Activated CD4-positive, alpha-beta T cell treated with anti-CD3 and anti-CD28 coated beads for 48 hours (primary cell): ENCODE measurements at regions not wholly inside any gene's neighbourhood (a gene's known extent, or its start where the extent isn't known, plus 50 kb on each side); places are given as distances from the start of the nearest gene placed in this dataset.
"Not testable (repeated sequence)": the region's sequence is repeated elsewhere in the genome, so short reads cannot be mapped to it uniquely, and the experiment has no call there.

Source experiments
- DNase-seq: peaks from one replicate; pipeline ENCODE4 v3.0.0-alpha.2; 2020

- no peak for DNase-seq
Observed at GRCh38 chr17:22266231-22266630, 573.9 kb downstream of the KCNJ18 start.

DNA sequence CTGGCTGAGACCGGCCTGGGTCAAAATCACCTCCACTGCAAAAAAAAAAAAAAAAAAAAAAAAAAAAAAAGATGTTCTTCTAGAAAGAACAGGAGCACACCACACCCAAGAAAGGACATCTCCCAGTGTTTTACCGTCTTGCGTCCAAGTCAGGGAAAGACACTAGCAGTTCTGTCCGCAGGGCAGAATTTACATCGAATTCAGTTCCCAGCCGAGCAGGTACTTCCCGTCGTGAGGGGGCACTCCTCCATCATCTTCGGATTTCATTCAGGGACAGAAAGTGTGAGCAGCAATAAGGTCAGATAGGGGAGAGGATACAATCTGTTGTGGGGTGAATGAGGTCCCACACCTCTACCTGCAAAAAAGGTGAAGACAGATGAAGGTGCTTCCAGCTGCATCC is 574.7 kb downstream of the KCNJ18 start:
- DNase-seq = no peak

DNA sequence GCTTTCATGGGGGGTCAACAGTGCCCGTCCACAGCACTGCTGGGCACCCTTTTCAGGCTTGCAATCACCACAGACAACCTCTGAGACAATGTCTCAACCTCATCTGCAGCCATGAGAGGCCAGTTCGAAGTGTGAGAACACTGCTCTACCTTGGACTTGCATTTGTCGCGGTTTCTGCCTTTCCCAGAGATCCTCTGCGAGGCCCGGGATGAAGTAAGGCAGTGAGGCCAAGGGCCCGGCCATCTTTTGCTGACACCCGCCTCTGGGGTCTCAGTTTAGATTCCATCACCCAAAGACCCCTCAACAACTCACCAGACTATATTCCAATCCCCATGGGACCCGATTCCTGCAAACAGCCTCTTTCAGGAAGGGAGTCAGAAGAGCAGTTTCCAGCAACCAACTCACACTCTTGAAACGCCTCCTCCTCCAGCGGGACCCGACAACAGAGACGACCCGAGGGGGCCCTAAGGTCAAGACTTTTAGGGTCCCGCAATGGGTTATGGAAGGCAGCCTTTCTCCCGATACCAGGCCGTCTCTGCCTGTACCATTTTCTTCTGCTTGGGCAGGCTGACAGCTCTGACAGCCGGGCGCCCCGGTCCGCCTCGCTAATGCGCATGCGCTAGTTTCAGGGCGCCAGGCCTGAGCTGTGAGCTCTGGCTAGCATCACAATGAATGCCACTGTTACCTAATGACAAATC is 576.0 kb downstream of the KCNJ18 start:
- DNase-seq = no peak

GRCh38 chr17:22268912-22269220 is 576.5 kb downstream of the KCNJ18 start:
- no peak for DNase-seq

- no peak for DNase-seq
Observed at GRCh38 chr17:22270381-22270780, 578.1 kb downstream of the KCNJ18 start.

DNA sequence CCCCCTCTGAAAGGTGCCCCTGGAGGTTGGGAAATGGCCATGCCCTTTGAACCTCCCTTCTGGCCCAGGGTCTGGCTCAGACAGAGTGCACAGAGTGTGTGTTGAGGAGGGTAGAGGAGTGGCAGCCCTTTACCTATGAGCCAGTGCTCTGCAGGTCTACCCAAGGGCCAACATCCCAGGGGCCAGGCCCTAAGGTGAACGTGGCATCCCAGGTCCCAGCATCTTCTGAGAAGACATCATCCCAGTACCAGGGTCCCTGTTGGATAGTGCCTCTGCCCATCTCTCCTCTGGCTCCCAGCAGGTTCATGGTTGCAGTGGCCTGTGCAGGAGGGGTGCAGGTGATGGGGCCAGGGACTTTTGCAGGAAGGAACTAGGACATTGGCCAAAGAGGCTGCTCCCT is 578.5 kb downstream of the KCNJ18 start:
- DNase-seq = not testable (repeated sequence)

GRCh38 chr17:22272363-22273146 is 580.2 kb downstream of the KCNJ18 start:
- no peak for DNase-seq

DNA sequence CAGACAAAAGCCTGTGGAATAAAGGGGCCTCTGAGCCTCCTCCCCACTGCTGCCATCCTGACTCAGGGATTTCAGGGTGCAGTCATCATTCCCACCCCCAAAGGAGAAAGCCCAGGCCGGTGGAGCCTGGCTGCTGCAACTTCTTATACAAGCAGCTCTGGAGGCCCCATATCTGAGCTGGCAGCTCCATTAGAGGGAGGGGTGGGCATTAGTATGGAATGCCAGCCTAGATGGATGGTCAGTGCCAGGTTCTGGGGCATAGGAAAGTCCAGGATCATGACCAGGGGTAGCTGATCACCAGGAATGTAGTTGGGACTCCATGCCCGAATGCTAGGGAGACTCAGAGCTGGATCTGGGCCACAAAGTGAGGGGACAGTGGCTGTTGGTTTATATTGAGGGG is 581.0 kb downstream of the KCNJ18 start:
- no peak for DNase-seq

DNA sequence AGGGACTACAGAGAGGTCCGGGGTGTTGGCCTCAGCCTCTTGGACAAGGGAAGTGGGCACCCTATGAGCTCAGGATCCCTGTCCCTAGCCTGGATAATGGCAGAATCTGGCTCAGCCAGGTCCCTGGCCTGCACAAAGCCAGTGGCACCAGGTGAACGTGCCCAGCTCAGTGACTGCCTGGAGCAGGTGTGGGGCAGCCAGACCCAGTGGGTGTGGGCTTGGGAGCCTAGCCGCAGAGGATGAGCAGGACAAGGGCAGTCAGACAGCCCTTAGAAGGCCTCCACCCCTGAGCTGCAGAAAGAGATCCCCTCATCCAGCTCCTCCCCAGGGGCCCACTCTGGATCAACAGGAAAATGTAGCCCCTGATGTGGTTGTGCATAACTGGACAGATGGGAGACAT is 585.3 kb downstream of the KCNJ18 start:
- DNase-seq = no peak

GRCh38 chr17:22278302-22279275 is 586.3 kb downstream of the KCNJ18 start:
- DNase-seq = no peak

DNA sequence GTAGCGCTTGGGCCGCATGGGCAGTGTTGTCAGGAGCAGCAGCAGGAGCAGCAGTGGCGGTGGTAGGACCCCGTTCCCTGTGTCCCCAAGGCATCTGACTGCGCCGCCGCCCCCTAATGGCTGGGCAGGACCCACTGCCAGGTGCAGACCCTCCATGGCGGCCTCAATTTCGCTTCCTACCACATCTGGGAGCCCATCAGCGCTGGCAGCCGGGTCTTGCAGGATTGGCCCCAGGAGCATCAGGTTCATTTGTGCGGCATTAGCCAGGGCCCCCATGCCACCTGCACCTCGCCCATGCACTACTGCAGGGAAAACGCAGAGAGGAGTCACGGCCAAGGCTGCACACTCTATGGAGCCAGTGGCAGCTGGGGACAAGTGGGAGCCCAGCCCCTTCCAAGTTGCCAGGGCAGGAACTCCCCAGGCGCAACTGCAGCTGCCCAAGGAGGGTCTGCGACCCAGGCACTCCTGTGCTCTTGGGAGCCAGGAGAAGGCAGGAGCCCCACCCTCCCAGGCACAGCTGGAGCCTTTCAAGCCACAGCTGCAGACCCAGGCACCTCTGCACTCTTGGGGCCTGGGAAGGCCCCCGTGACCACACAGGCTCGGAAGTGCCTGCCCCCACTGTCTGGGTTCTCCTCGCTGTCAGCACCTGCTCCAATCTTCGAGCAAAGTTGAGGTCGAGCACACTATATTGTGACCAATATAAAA is 594.2 kb downstream of the KCNJ18 start:
- no peak for DNase-seq

DNA sequence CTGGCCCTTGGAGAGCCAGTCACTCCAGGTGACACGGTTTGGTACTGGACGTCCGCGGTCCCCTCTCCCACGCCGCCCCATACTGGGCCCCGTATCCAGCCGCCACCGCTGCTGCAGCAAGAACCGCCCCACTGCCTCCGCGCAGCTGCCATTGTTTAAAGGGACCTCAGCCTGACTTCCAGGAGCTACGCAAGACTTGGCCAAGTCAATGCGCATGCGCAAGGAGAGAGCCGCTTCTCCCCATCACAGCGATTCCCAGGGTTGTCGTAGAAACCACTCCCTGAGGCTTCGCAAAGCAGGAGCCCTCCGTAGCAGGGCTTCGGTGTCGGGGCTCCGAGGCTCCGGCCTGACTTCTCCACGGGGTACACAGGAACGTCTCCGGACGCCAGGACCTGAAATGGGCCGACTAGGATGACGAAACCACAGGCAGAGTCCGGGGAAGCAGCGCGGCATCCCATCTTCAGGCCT is 606.2 kb downstream of the KCNJ18 start:
- DNase-seq = not testable (repeated sequence)

DNA sequence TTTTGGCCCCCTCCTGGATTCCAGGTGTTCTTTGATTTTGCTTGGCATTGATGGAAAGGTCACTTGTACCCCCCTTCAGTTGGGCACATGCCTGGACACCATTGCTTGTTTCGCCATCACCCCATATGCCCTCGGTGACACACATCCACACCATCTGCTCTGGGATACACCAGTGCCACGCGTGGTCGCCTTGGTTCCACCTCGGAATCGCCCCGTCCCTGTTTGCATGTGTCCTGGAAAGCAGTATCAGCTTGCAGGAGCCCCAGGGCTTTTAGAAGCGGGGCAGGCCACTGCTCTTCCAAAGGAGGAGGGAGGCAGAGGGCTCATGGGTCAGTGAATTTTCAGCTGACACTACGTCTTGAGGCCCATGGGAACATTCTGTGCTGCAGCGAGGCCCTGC is 607.9 kb downstream of the KCNJ18 start:
- no peak for DNase-seq

DNA sequence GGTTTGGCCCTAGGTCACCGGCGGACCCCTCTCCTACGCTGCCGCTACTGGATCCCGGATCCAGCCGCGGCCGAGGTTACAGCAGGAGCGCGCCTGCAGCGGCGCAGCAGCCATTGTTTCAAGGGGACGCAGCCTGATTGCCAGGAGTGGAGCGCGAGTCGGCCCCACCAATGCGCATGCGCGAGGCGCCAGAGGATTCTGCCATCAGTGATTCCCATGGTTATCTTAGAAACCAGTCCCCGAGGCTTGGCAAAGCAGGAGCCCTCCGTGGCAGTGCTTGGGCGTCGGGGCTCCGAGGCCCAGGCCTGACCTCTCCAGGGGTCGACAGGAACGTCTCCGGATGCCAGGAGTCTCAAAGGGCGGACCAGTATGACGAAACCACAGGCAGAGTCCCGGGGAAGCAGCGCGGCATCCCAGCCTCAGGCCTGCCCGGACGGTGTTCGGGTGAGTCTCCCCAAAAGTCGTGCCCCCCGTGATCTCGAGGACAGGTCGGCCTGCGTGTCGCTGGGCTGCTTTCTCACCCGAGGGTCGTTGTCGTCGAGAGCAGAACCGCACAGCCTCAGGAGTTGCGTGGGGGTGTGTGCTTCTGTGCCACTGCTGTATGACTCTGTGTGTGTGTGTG is 608.5 kb downstream of the KCNJ18 start:
- DNase-seq = no peak

- DNase-seq = no peak
Observed at GRCh38 chr17:22301353-22301745, 609.0 kb downstream of the KCNJ18 start.

GRCh38 chr17:22303096-22303495 is 610.8 kb downstream of the KCNJ18 start:
- no peak for DNase-seq

DNA sequence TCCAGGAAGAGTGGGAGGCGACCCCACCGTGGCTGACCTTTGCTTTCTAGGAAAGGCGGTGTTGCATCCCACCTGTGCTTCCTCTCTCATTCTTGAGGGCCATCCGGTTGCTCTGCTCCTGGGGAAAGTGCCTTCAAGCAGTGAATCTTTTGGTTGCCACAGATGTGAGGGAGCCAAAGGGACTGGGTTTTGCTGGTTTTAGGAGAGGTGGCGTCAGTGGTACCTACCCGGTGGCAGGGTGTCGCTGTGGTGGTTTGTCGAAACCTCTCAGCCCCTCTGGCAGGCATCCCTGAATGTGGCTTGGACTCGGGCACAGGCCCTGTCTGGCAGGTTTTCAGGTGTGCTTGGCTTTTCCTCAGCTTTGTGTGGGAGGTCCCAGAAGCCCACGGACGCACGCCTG is 611.5 kb downstream of the KCNJ18 start:
- no peak for DNase-seq

- DNase-seq = no peak
Observed at GRCh38 chr17:22304667-22305303, 612.5 kb downstream of the KCNJ18 start.

DNA sequence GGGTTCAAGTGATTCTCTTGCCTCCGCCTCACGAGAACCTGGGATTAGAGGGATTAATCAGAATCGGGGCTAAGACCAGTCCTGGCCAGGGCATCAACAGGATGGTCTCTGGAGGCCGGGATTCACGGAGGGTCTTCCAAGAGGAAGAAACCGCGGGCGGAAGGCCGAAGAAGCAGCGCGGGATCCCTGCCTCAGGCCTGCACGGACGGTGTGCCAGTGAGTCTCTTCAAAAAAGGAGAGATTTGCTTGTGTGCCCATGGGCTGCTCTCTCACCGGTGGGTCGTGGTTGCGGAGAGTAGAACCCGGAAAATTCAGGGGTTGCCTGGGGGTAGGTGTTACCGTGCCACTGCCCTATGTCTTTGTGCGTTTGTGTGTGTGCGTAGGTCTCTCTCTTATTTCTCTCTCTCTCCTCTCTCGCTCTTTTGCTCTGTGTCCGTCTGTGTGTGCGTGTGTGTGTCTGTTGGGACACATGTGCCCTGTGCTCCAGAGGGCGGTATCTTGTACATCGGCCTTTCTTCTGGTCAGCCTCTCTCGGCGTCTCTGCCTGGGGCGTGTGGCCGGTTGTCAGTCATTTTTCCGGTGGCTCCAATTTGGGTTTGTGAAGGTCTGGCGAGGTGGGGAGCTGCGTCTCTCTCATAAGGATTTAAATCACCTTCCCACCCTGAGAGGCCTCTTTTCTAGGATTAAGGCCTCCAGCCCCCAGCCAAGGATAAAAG is 613.2 kb downstream of the KCNJ18 start:
- no peak for DNase-seq

DNA sequence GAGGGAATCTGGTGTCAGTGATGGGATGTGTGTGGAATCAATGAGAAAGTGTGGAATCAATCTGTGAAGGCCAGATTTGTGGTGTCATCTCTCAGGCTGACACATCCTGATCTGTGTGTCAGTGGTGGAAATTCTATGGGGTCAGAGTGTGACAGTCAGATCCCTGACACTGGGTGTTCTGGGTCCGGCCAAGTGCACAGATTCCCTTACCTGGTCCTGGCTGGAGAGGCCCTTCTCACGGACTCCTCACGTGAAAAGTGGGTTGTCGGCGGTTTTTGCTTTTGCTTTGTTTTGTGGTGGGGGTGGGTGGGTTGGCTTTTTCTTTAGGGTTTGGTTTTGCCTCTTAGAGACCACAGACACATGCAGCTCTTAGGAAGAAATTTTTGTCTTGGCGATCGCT is 618.0 kb downstream of the KCNJ18 start:
- DNase-seq = not testable (repeated sequence)
